ENCODE measurements at regions not wholly inside any gene's neighbourhood (a gene's known extent, or its start where the extent isn't known, plus 50 kb on each side); places are given as distances from the start of the nearest gene placed in this dataset.

GRCh38 chr1:105997516-105997915 is 1059.0 kb upstream of the PRMT6 start:
- no peak for DNase-seq

- no peak for DNase-seq
These were observed 1034.1 kb upstream of the PRMT6 start for GRCh38 chr1:106022312-106022902.

GRCh38 chr1:106027871-106028270 is 1028.6 kb upstream of the PRMT6 start:
- no peak for DNase-seq

- DNase-seq, result no peak
These were observed 1018.9 kb upstream of the PRMT6 start for GRCh38 chr1:106037526-106037925.

- DNase-seq, result no peak
These were observed 1018.2 kb upstream of the PRMT6 start for GRCh38 chr1:106038260-106038659.

GRCh38 chr1:106043971-106044370 is 1012.5 kb upstream of the PRMT6 start:
- DNase-seq, result no peak

GRCh38 chr1:106047210-106047609 is 1009.3 kb upstream of the PRMT6 start:
- no peak for DNase-seq

GRCh38 chr1:106049595-106049994 is 1006.9 kb upstream of the PRMT6 start:
- no peak for DNase-seq

GRCh38 chr1:106055855-106056254 is 1000.6 kb upstream of the PRMT6 start:
- DNase-seq, result no peak

- DNase-seq, result no peak
These were observed 994.6 kb upstream of the PRMT6 start for GRCh38 chr1:106061586-106062495.

- DNase-seq, result no peak
These were observed 993.0 kb upstream of the PRMT6 start for GRCh38 chr1:106063510-106063909.

- DNase-seq, result no peak
These were observed 983.4 kb upstream of the PRMT6 start for GRCh38 chr1:106072909-106073600.

GRCh38 chr1:106080608-106081325 is 975.7 kb upstream of the PRMT6 start:
- DNase-seq, result no peak

GRCh38 chr1:106111044-106111443 is 945.4 kb upstream of the PRMT6 start:
- no peak for DNase-seq

GRCh38 chr1:106113851-106114250 is 942.6 kb upstream of the PRMT6 start:
- no peak for DNase-seq

- no peak for DNase-seq
These were observed 935.7 kb upstream of the PRMT6 start for GRCh38 chr1:106120789-106121188.

GRCh38 chr1:106121728-106122127 is 934.7 kb upstream of the PRMT6 start:
- no peak for DNase-seq

- no peak for DNase-seq
These were observed 921.9 kb upstream of the PRMT6 start for GRCh38 chr1:106134561-106134960.

- no peak for DNase-seq
These were observed 883.4 kb upstream of the PRMT6 start for GRCh38 chr1:106173101-106173500.

- no peak for DNase-seq
These were observed 877.7 kb upstream of the PRMT6 start for GRCh38 chr1:106178791-106179190.

- DNase-seq, result no peak
These were observed 874.6 kb upstream of the PRMT6 start for GRCh38 chr1:106181866-106182265.

GRCh38 chr1:106185089-106185488 is 871.4 kb upstream of the PRMT6 start:
- DNase-seq, result no peak

GRCh38 chr1:106189780-106190179 is 866.7 kb upstream of the PRMT6 start:
- DNase-seq, result no peak
